ENCODE measurements at regions not wholly inside any gene's neighbourhood (a gene's known extent, or its start where the extent isn't known, plus 50 kb on each side); places are given as distances from the start of the nearest gene placed in this dataset.
"Not testable (repeated sequence)": the region's sequence is repeated elsewhere in the genome, so short reads cannot be mapped to it uniquely, and the experiment has no call there.

DNA sequence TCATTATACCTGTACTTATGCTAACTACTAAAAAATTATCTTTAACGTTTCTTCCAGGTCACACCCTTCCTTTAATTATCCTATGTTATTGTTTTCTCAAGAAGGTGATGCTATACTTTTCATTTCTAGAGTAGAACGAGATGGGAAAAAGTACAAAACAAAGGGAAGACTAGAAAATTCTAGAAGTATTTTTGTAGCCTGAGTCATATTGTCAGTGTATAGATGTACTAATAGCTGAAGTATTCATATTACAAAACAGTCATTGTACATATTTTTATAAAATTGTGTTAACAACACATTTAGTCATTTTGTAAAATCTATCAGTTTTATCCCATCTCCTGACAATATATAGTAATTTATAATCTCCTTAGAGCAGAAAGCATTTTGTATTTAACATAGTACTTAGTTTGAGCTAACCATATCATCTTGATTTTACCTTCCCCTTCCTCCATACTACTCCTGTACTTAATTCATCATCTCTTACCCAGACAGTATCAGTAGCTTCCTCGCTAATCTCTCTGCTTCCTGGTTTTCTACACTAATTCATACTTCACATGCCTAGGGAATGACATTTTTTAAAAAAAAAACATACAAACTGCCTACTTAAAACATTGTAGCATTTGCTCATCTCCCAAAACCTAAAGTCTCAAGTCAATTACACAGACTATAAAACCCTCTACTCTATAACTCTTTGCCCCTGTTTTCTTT, 920.9 kb downstream of the RPS29 start:
- DNase-seq (ENCODE audit: low spot score) (no peak), ATAC-seq (no peak)
- H3K27ac Mint-ChIP-seq, result no peak overlapping the region
- H3K27me3 Mint-ChIP-seq, result no peaks in the 10 kb centered on the region
- H3K36me3 Mint-ChIP-seq, result no peaks in the 10 kb centered on the region
- no peaks in the 10 kb centered on the region for H3K4me1 Mint-ChIP-seq (ENCODE audit: low read depth in 2 of 2)
- H3K9me3 Mint-ChIP-seq, result peaks cover 28% of the 10 kb centered on the region
- H3K4me3 Mint-ChIP-seq, result no peak overlapping the region

GRCh38 chr14:48643241-48643640, 942.9 kb downstream of the RPS29 start:
- Mint-ChIP-seq H3K4me3 (no peak overlapping the region), H3K4me1 (ENCODE audit: low read depth in 2 of 2) (no peaks in the 10 kb centered on the region), H3K27ac (no peak overlapping the region), H3K36me3 (no peaks in the 10 kb centered on the region), H3K9me3 (peaks cover 15% of the 10 kb centered on the region), H3K27me3 (no peaks in the 10 kb centered on the region)
- DNase-seq (ENCODE audit: low spot score) (no peak), ATAC-seq (no peak)

GRCh38 chr14:48628870-48629269, 953.5 kb upstream of the MDGA2 start:
- ATAC-seq, result no peak
- no peaks in the 10 kb centered on the region for H3K4me1 Mint-ChIP-seq (ENCODE audit: low read depth in 2 of 2)
- no peak for DNase-seq (ENCODE audit: low spot score)
- no peaks in the 10 kb centered on the region for H3K27me3 Mint-ChIP-seq
- H3K4me3 Mint-ChIP-seq, result no peak overlapping the region
- H3K36me3 Mint-ChIP-seq, result no peaks in the 10 kb centered on the region
- peaks cover 22% of the 10 kb centered on the region for H3K9me3 Mint-ChIP-seq
- no peak overlapping the region for H3K27ac Mint-ChIP-seq

DNA sequence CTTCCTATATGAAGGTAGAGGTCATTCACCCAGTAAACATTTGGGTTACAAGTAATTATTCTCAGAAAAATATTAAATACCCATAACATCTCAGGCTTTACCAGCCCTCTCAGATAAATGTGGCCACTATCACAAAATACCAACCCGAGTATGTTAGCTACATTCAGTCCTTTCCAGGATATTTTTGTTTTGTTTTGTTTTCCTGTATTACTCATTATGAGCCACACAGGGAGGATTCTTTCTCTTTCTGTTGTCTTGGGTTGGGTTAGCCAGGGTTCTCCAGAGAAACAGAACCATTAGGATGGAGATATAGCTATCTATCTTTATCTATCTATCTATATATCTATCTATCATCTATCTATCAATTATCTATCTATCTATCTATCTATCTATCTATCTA, 947.6 kb upstream of the MDGA2 start:
- no peaks in the 10 kb centered on the region for H3K4me1 Mint-ChIP-seq (ENCODE audit: low read depth in 2 of 2)

DNA sequence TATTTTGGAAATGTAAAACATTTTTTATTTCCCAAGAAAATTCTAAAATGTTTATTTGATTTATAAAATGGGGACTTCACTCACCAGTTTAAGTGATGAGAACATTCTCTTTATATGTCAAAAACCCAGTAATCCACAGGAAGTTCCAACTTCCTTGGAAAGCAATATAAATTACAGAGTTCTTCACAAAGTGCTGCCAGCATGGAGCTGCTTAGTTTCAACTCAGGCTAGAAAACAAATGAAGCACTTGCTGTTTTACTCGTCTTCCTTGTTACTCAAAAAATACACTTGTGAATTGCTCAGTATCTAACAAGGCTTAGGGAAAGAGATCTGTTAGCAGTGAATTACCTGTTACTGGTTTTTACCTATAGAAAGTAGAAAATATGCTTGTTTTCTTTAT, 942.7 kb upstream of the MDGA2 start:
- no peaks in the 10 kb centered on the region for H3K36me3 Mint-ChIP-seq

More for the DNA sequence above, 947.6 kb upstream of the MDGA2 start:
- no peak overlapping the region for H3K4me3 Mint-ChIP-seq
- no peak overlapping the region for H3K27ac Mint-ChIP-seq
- ATAC-seq (no peak), DNase-seq (ENCODE audit: low spot score) (no peak)
- H3K27me3 Mint-ChIP-seq, result no peaks in the 10 kb centered on the region
- no peaks in the 10 kb centered on the region for H3K36me3 Mint-ChIP-seq
- peaks cover 13% of the 10 kb centered on the region for H3K9me3 Mint-ChIP-seq

GRCh38 chr14:48616931-48617330, 941.5 kb upstream of the MDGA2 start:
- ATAC-seq (no peak), DNase-seq (ENCODE audit: low spot score) (no peak)
- Mint-ChIP-seq H3K27me3 (no peaks in the 10 kb centered on the region), H3K36me3 (no peaks in the 10 kb centered on the region), H3K4me3 (no peak overlapping the region), H3K4me1 (ENCODE audit: low read depth in 2 of 2) (no peaks in the 10 kb centered on the region), H3K9me3 (no peaks in the 10 kb centered on the region), H3K27ac (no peak overlapping the region)

More for the DNA sequence above, 942.7 kb upstream of the MDGA2 start:
- H3K27me3 Mint-ChIP-seq, result no peaks in the 10 kb centered on the region
- DNase-seq (ENCODE audit: low spot score) (no peak), ATAC-seq (no peak)
- no peak overlapping the region for H3K27ac Mint-ChIP-seq
- H3K4me1 Mint-ChIP-seq (ENCODE audit: low read depth in 2 of 2), result no peaks in the 10 kb centered on the region
- no peak overlapping the region for H3K4me3 Mint-ChIP-seq
- no peaks in the 10 kb centered on the region for H3K9me3 Mint-ChIP-seq

DNA sequence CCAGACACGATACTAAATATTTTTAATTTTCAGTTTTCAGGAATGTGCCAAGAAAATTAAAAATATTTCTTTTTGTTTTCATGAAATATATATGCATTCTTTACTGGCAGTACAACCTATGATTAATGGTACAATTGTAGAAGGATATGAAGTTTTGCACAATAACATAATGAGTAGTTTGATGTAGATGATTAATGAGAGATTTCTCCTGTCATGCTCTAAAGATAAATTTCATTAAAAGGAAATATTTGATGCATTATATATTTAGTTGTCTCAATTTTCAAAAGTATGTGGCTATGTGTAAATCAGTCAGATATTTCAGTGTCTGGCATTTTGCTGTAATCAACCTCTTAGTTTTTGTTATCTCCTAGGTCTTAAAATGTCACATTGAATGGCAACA, 940.2 kb upstream of the MDGA2 start:
- H3K27me3 Mint-ChIP-seq, result no peaks in the 10 kb centered on the region
- ATAC-seq (no peak), DNase-seq (ENCODE audit: low spot score) (no peak)
- H3K36me3 Mint-ChIP-seq, result peaks cover 9% of the 10 kb centered on the region
- no peaks in the 10 kb centered on the region for H3K4me1 Mint-ChIP-seq (ENCODE audit: low read depth in 2 of 2)
- H3K9me3 Mint-ChIP-seq, result peaks cover 8% of the 10 kb centered on the region
- H3K27ac Mint-ChIP-seq, result no peak overlapping the region
- H3K4me3 Mint-ChIP-seq, result no peak overlapping the region

DNA sequence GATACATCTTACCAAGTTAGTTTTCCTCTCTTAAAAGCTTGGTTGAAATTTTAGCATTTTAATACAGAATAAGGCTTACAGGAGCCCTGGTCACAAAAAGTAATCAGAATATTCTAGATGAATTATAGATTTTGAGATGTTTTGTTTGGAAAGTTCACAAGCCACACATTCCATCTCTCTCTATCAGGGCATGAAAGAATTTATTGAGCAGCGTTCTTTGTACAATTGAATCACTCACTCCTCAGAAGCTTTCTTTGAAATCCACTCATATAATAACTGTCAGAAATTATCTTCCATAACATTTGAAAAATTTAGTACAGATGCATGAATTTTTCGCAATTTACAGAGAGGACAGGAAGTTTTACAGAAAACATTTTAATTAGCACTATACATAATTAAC, 938.6 kb upstream of the MDGA2 start:
- Mint-ChIP-seq H3K27me3 (no peaks in the 10 kb centered on the region), H3K4me3 (no peak overlapping the region), H3K27ac (no peak overlapping the region), H3K36me3 (peaks cover 13% of the 10 kb centered on the region), H3K4me1 (ENCODE audit: low read depth in 2 of 2) (no peaks in the 10 kb centered on the region), H3K9me3 (peaks cover 12% of the 10 kb centered on the region)
- ATAC-seq, result no peak
- no peak for DNase-seq (ENCODE audit: low spot score)

GRCh38 chr14:48606960-48607359, 931.6 kb upstream of the MDGA2 start:
- ATAC-seq; H3K27me3 Mint-ChIP-seq; H3K4me1 Mint-ChIP-seq (ENCODE audit: low read depth in 2 of 2); DNase-seq (ENCODE audit: low spot score); H3K4me3 Mint-ChIP-seq; H3K27ac Mint-ChIP-seq: not testable (repeated sequence)
- H3K9me3 Mint-ChIP-seq, result peaks cover 28% of the 10 kb centered on the region
- H3K36me3 Mint-ChIP-seq, result peaks cover 19% of the 10 kb centered on the region

GRCh38 chr14:48598458-48598857, 923.1 kb upstream of the MDGA2 start:
- no peak overlapping the region for H3K27ac Mint-ChIP-seq
- H3K9me3 Mint-ChIP-seq, result no peaks in the 10 kb centered on the region
- H3K4me1 Mint-ChIP-seq (ENCODE audit: low read depth in 2 of 2), result no peaks in the 10 kb centered on the region
- H3K36me3 Mint-ChIP-seq, result no peaks in the 10 kb centered on the region
- no peak for DNase-seq (ENCODE audit: low spot score)
- no peak overlapping the region for H3K4me3 Mint-ChIP-seq
- H3K27me3 Mint-ChIP-seq, result no peaks in the 10 kb centered on the region
- no peak for ATAC-seq

DNA sequence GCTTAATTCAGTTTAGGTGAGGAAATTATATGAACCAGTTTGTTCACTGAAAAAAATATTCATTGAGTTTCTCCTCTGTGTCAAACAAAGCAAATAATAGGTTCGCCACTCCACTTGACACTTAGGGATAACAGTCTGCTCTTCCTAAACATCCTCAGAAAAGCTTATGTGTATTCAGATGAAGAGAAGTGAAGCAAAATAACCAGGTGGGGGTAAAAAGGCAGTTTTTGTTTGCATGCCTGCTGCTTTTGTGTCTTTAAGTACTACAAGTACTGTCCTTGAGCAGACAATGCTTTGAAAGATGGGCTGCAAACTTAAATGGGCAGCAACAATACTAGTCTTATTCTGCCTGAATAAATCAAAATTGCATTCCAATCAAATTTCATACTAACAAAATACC, 910.7 kb upstream of the MDGA2 start:
- Mint-ChIP-seq H3K36me3 (peaks cover 6% of the 10 kb centered on the region), H3K9me3 (peaks cover 4% of the 10 kb centered on the region), H3K27ac (no peak overlapping the region), H3K4me3 (no peak overlapping the region), H3K4me1 (ENCODE audit: low read depth in 2 of 2) (no peaks in the 10 kb centered on the region), H3K27me3 (no peaks in the 10 kb centered on the region)
- ATAC-seq (no peak), DNase-seq (ENCODE audit: low spot score) (no peak)

DNA sequence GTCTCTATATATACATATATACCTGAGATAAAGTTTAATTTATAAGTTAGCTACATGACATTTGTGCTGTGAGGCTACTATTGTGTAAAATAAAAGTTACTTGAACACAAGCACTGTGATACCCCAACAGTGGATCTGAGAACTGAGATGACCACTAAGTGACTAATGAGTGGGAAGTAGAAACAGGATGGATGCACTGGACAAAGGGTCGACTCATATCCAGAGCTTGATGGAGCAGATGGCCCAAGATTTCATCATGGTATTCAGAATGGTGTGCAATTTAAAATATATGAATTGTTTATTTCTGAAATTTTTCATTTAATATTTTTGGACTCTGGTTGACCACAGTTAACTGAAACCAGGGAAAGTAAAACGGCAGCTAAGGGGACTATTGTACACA, 908.6 kb upstream of the MDGA2 start:
- Mint-ChIP-seq H3K27ac (no peak overlapping the region), H3K4me1 (ENCODE audit: low read depth in 2 of 2) (no peaks in the 10 kb centered on the region), H3K4me3 (no peak overlapping the region), H3K9me3 (peaks cover 3% of the 10 kb centered on the region), H3K36me3 (no peaks in the 10 kb centered on the region), H3K27me3 (no peaks in the 10 kb centered on the region)
- DNase-seq (ENCODE audit: low spot score) (no peak), ATAC-seq (no peak)

DNA sequence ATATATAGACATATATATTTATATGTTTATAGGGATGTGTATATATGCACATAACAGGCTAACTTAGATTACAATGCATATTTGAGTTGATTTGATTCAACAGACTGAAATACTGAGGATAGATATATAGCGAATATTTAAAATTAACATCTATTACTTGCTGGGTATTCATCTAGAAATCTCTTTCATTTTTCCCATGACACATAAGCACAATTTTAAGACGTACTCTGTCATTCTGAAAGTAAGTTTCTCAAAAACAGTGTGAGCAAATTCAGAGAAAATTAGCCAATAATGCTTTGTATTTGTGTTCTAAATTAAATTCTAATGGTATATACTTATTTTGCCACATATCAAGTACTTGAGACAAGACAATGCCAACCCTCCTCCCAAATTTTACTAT, 907.5 kb upstream of the MDGA2 start:
- H3K9me3 Mint-ChIP-seq, result peaks cover 3% of the 10 kb centered on the region
- DNase-seq (ENCODE audit: low spot score), result no peak
- H3K27ac Mint-ChIP-seq, result no peak overlapping the region
- no peak overlapping the region for H3K4me3 Mint-ChIP-seq
- H3K36me3 Mint-ChIP-seq, result no peaks in the 10 kb centered on the region
- no peaks in the 10 kb centered on the region for H3K4me1 Mint-ChIP-seq (ENCODE audit: low read depth in 2 of 2)
- ATAC-seq, result no peak
- H3K27me3 Mint-ChIP-seq, result no peaks in the 10 kb centered on the region

GRCh38 chr14:48580692-48581091, 905.3 kb upstream of the MDGA2 start:
- H3K9me3 Mint-ChIP-seq, result peaks cover 9% of the 10 kb centered on the region
- no peak overlapping the region for H3K4me3 Mint-ChIP-seq
- H3K36me3 Mint-ChIP-seq, result no peaks in the 10 kb centered on the region
- DNase-seq (ENCODE audit: low spot score) (no peak), ATAC-seq (no peak)
- no peak overlapping the region for H3K27ac Mint-ChIP-seq
- no peaks in the 10 kb centered on the region for H3K4me1 Mint-ChIP-seq (ENCODE audit: low read depth in 2 of 2)
- no peaks in the 10 kb centered on the region for H3K27me3 Mint-ChIP-seq

- H3K27ac Mint-ChIP-seq, result no peak overlapping the region
- H3K4me3 Mint-ChIP-seq, result no peak overlapping the region
- peaks cover 6% of the 10 kb centered on the region for H3K36me3 Mint-ChIP-seq
- no peaks in the 10 kb centered on the region for H3K27me3 Mint-ChIP-seq
- H3K4me1 Mint-ChIP-seq (ENCODE audit: low read depth in 2 of 2), result no peaks in the 10 kb centered on the region
- ATAC-seq (no peak), DNase-seq (ENCODE audit: low spot score) (no peak)
- H3K9me3 Mint-ChIP-seq, result peaks cover 31% of the 10 kb centered on the region
Observed at GRCh38 chr14:48575772-48576171, 900.4 kb upstream of the MDGA2 start.
